GM21619 (cell line): ENCODE measurements at regions not wholly inside any gene's neighbourhood (a gene's known extent, or its start where the extent isn't known, plus 50 kb on each side); places are given as distances from the start of the nearest gene placed in this dataset.

Experiments
- ATAC-seq: cut with Tn5 transposase; IDR thresholded peaks from one replicate; pipeline ENCODE4 v1.9.1; 2021; ENCODE audit not compliant: unreplicated experiment

DNA sequence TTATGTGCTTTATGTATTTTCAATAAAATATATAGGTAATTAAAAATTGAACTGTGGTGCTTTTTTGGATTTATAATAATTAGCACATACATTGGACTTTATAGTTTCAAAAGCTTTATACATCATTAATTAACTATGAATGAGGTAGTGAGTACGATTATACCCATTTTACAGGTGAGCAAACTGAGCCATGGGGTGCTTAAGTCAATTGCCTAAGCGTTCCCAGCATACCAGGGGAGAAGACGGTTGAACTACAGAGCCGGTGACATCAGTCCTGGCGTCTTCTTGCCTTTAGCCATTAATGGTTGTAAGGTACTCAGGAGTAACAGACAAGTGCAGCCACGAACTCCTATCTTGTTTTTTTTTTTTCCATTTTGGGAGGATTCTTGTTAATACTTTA lies 172.8 kb downstream of the GATA3 start:
- no peak for ATAC-seq

DNA sequence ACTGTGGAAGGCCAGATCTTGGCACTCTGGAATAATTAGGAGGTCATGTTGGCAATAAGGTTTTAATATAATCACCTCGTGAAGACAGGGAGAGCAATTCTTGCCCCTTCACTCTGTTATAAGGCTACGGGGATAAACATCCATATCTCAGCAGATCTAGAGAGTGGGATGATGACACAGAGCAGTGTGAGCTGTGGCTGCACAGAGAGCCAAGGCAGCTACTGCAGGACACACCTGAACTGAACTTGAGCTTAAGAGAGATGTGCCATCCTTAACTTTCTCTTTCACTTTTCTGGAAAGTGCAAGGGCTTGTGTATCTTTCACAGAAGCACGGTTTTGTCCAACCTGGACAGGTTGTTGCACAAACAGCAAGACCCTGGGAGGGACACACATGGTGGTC lies 174.7 kb downstream of the GATA3 start:
- ATAC-seq: no peak

DNA sequence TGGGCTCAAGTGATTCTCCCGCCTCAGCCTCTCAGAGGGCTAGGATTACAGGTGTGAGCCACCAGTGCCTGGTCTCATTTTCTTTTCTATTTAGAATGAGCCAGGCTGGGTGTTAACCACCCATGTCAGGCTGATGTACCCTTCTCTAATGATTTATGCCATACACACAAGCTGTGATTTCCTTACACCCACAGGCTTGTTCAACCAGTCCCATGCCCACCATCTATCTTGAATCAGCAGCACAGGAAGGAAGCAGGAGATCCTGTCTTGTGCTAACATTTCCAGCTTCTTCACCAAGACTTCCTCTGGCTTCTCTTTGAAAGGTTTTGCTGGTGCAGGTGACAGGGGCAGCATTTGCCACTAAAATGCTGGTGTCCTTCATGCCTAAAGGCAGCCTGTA lies 176.4 kb downstream of the GATA3 start:
- ATAC-seq: no peak

DNA sequence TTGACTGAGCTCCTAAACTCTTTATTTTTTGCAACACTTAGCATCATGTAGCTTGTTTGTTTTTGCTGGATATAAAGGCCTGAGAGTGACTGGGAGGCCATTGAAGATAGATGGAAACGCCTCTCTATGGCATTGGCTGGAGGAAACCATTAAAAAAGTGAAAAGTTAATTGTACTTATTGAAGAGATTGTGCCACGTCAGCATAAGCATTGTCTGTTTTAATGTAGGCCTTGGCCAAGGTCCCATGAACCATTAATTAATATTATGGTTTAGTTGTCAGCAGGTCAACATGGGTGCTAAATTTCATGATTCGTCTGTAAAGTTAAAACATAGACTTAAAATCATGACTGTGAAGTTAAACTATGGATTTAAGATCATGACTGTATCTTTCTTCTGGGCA lies 178.6 kb downstream of the GATA3 start:
- no peak for ATAC-seq

DNA sequence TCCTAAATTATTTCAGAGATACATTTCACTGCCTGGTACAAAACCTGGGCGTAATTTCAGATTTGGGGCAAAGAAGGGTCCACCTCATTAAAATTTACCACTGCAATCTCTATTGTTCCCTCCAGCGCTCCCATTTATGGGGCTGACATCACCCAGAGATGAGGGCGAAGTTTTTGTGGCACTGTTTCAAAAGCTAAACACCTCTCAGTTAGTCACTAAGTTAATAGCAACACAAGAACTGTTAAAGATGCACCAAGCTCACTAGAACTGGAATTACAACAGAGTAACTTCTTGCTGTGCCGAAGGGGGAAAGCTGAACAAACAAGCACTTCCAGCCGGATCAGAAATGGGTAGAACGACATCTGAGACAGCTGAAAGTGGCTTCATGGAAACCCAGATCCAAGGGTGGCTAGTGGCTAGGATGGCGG lies 179.4 kb downstream of the GATA3 start:
- ATAC-seq: no peak

DNA sequence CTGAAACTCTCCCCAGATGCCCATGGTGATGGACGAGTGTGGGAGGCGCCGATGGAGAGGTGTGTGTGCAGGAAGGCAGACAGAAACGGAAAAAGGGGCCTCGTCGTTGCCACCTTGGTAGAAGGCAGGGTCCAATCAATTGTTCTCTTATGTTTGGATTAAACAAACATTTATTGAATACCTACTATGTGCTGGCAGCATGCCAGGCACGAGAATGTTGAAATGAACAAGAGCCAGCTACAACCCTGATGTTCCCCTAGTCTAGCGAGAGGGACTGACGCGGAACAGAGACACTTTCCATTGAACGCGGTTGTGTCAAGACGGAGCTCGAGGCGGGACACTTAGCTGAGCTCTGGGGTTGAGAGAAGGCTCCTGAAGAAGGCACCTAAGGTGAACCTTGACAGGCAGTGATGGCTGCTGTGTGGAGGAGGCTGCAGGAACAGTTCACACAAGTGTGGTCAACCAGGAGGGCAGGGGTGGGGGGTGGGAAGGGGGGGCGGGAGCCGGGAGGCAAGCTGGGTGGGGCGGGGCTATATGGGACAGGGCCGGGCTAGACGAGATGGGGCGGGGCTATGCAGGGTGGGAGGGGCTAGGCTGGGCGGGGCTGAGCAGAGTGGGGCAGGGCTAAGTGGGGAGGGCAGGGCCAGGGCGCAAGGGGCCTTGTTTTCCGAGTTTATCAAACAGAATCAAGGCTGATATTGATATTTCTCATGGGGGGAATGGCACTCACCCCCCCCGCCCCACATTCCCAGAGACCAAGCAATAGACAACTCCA lies 181.0 kb downstream of the GATA3 start:
- no peak for ATAC-seq

DNA sequence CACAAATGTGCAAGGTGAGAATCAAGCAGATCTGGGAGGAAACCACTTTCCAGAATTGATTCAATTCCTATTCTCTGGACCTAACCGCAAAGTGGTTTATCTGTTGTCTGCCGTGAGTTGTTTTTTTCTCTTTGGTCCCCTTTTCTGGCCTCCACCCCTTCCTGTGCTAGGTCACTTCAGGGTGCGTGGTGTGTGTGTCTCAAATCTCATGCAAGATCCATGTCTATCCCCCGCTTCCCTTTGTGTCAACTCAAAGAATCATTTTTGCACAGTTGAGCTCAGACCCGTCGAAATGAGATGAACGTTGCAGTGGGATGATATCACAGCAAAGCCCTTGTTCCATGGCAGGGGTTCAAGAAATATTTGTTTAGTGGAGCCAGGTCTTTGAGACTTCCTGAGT lies 184.5 kb downstream of the GATA3 start:
- no peak for ATAC-seq

DNA sequence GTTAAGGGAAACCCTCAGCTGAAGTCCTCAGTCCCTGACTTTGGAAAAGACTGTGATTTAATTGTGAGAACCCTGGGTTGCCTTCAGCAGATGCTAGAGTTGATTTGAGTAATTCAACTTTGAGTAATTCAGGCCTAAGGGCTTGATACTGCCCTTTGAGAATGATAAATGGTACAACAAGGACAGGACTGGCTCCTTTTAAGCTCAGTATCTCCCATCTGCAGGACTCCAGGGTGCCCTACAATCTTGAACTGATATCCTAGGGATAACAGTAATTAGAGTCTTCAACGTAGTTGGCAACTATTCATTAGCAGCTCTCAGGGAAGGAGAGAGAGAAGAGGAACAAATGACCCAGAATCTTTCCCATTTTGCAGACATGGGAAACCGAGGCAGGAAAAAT lies 186.4 kb downstream of the GATA3 start:
- ATAC-seq: no peak

DNA sequence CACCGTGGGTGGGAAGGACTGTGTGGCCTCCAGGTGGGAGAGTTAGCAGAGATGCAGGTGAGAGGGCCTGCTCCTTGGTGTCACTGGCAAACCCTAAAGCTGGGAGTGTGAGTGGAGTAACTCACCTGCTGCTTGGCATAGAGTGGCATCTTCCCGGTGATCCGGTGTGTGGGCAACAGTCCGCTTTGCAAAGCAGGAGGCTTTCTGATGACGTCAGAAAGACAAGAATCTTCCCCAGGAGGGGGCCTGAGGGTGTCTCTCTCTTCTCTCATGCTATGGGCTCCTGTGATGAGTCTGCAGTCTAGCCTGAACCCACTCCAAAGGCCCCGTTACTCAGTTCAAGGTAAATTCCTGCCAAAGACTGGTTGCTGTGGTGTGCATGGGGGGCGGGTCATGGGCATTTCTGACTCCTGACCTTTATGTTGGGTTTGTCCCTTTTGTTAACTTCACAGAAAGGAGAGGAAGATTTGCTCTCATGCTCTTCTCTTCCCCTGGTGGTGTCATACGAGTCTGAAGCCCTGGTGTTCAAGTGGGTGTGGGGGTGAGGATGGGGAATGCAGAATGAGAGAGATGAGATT lies 187.9 kb downstream of the GATA3 start:
- ATAC-seq: no peak

DNA sequence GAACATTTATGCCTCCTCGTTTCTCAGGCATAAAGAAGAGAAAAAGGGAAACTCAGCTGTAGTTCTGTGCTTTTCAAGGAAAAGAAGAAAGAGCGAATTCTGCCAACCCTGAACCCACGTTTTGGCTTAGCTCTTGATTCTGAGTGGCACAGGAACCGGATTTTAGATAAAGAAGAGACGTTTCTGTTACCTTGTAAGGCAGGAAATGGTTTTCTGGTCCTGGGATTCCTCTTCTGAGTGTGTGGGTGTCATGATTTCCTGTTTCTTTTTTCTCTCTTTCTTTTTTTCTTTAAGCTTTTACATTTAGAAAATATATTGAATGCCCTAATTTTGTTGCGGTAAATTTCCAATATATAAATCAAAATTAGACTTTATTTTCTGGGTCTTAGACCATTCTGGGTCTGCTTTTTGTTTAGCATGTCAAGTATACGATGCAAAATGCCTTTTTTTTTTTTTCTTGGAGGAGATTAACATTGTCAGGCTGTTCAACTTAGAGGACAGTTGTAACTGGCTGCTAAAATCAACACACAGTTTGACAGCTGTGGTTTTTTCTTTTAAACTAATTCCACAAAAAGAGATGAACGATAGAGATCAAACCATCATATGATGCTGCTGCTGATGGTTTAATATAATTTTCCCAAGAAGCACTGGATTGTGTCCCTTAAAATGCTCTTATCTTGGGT lies 190.8 kb downstream of the GATA3 start:
- no peak for ATAC-seq

DNA sequence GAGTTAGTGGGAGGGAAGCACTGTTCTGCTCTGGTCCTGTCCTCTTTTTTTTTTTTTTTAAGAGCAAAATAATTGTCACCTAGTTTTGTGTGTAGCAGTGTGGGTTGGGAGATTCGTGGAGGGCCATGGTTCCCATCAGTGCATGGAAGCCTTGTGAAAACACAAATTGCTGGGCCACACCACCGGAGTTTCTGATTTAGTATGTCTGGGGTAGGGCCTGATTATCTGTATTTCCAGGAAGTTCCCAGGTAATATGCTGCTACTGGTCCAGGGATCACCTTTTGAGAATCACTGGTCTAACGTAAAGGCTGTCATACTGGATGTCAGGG lies 191.3 kb downstream of the GATA3 start:
- no peak for ATAC-seq

DNA sequence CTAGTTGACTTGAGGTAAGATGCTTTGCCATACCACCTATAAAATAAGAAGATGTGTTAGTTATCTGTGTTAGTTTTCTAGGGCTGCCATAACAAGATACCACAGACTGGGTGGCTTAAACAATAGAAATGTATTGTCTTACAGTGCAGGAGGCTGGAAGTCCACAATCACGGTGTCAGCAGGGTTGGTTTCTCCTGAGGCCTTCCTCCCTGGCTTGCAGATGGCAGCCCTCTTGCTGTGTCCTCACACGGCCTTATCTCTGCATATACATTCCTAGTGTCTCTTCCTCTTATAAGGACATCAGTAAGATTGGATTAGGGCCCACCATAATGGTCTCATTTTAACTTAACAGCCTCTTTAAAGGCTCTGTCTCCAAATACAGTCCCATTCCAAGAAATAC lies 192.1 kb downstream of the GATA3 start:
- ATAC-seq: no peak

DNA sequence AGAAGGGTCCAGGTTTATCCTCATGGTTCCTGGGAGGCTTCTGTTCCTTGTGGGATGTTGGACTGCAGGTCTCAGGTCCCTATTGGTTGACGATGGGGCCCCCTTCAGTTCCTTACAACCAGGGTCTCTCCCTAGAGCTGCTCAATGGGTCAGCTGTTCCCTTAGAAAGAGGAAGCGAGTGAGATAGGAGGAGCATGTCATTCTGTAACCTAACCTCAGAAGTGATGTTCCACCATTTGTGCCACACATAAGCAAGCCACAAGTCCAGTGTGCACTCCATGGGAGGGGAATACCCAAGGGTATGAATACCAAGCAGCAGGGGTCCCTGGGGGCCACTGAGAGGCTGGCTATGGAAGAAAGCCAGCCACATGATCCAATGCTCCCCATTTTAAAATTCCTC lies 192.7 kb downstream of the GATA3 start:
- ATAC-seq: no peak

DNA sequence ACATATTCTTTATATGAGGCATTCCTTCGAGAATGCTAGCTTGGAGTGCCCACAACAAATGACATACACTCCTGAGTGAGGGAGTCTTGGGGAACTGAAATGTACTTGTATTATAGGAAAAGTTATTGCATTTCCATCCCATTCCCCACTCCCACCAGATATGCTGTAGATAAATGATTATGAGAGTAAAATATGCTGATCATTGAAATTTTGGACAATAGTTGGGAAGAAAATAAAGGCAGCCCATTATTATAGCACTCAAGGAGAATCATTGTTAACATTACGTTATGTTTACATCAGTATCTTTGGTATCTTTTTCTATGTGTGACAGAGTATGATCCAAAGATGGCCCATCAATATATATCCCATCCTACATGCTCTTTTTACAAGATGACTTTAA lies 194.4 kb downstream of the GATA3 start:
- ATAC-seq: no peak

DNA sequence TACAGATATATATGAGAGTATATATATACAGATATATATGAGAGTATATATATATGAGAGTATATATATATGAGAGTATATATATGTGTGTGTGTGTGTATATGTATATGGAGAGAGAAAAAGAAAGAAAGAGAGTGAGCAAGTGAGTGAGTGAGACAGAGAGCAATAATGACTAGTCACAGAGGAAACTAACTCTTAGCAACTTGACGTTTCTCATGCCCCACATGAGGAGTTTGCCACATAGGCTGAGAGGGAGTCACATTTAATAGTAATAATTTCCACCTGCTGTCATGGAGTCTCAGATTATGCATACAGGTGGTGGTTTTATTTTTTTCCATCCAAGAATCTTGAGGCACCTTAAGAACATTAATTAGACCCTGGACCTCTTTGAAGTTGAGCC lies 199.9 kb downstream of the GATA3 start:
- ATAC-seq: no peak

DNA sequence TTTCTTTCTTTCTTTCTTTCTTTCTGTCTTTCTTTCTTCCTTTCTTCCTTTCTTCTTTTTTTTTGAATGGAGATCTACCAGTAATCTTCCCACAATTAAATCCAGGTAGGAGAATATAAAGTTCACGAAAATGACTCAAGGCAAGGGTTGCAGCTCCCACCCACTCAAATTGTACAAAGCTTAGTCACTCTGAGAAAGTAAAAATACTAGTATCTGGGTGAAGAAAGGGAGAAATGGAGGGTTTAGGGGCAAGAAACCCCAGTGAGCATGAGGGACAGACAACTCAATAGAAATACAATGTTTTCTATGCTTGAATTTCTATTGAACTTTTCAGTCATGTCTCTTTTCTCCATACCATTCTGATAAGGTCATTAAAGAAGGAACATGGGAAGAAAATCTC lies 200.8 kb downstream of the GATA3 start:
- no peak for ATAC-seq

DNA sequence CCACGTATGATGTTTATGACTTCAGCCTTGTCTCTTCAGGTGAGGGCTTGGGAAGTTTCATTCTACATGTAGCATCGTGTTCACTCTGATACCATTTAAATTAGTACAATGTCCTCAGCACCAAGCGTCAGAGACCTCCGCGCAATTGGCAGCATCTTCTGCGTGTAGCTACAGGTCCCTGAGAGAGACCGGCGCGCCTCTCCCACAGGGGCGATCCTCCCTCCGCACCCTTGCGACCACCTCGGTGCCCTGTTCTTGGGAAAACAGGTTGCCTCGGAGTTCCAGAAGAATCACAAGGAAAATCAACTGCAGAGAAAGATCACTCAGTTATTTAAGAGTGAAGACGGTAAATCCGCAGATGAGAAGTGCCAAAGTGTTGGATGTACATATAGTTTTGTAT lies 206.2 kb downstream of the GATA3 start:
- ATAC-seq: no peak

DNA sequence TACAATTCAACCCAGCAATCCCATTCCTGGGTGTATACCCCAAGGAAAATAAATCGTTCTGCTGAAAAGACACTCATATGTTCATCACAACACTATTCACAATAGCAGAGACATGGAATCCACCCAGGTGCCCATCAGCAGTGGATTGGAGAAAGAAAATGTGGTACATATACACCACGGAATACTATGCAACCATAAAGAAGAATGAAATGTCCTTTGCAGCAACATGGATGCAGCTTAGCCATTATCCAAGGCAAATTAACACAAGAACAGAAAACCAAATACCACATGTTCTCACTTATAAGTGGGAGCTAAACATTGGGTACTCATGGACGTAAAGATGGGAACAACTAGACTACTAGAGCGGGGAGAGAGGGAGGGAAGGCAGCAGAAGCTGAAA lies 207.8 kb downstream of the GATA3 start:
- ATAC-seq: no peak

DNA sequence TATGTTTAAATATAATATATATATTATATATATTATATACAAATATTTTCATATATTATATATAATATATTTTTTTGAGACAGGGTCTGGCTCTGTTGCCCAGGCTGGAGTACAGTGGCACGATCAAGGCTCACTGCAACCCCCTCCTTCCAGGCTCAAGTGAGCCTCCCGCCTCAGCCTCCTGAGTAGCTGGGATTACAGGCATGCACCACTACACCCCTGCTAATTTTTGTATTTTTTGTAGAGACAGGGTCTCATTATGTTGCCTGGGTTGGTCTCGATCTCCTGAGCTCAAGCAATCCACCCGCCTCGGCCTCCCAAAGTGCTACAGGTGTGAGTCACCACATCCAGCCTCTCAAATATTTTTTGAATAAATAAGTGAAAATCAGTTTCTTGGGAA lies 215.5 kb downstream of the GATA3 start:
- ATAC-seq: no peak

DNA sequence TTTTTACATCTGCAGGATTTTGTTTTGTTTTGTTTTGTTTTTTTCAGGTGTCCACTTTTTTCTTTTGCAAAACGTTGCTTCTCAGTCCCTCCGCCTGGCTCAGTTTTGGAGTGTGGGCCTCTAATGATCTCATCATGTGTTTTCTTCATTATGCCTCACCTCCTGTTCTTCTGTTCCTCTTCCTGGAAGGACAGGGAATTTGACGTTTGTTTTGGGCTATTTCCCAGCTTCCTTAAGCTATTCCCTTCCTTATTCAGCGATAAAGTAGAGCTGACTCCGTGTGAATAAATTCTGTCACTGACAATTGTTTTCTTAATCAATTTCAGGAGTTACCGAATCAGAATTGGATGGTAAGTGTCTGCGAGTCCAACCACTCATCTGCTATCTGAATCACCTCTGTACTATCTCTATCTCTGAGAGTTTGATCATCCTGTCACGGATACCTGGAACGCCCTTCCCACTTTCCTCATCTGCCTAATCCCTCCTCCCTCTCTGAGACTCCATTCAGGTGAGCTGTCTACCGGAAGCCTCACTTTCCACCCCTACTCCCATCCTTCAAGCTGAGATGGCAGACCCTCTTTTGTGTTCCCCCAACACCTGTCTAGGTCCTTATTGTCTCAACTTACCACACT lies 218.4 kb downstream of the GATA3 start:
- ATAC-seq: no peak

DNA sequence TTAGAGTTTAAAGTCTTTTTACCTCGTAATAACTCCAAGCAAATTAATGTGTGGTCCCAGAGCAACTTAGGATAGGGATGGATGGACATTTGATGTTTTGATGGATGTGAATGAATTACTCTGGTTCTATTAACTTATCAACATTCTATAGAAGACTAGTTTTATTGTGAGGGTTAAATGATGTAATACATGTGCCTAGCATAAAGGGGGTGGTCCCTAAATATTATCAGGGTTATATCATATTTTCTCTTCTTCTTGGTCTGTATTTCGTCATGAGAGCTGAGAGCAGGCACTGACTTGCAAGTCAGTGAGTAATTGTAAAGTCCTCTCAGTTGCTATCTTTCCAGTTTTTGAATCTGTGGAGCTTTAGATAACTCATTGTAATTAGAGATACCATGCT lies 219.3 kb downstream of the GATA3 start:
- no peak for ATAC-seq

DNA sequence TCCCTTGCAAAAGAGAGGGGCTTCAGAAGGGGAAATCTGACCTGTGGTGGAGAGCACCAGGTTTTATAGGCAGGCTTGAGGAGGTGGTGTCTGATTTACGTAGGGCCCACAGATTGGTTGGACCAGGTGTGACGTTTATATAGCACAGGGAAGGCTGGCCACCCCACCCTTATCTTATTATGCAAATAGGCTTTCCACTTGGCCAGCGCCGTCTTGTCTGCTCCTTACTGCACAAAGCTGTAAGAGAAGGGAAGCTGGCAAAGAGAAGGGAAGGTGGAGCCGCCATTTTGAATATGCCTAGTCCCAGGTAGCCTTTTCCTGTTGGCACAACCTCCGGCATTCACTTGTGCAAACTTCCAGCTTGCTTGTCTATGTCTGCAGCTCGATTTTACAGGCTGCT lies 221.4 kb downstream of the GATA3 start:
- ATAC-seq: no peak
